HG03135 (cell line): ENCODE measurements at regions not wholly inside any gene's neighbourhood (a gene's known extent, or its start where the extent isn't known, plus 50 kb on each side); places are given as distances from the start of the nearest gene placed in this dataset.
"Not testable (repeated sequence)": the region's sequence is repeated elsewhere in the genome, so short reads cannot be mapped to it uniquely, and the experiment has no call there.

ENCODE experiments used
- ATAC-seq: cut with Tn5 transposase; IDR thresholded peaks from one replicate; pipeline ENCODE4 v1.9.1; 2021; ENCODE audit warnings: mild to moderate bottlenecking, moderate library complexity; ENCODE audit not compliant: unreplicated experiment

- not testable (repeated sequence) for ATAC-seq
These were observed 423.8 kb downstream of the PIK3C3 start for GRCh38 chr18:42378854-42379253.

- not testable (repeated sequence) for ATAC-seq
These were observed 426.2 kb downstream of the PIK3C3 start for GRCh38 chr18:42381236-42381635.

GRCh38 chr18:42392416-42392815, 437.4 kb downstream of the PIK3C3 start:
- ATAC-seq: no peak

GRCh38 chr18:42392926-42393325, 437.9 kb downstream of the PIK3C3 start:
- no peak for ATAC-seq

- ATAC-seq: no peak
These were observed 439.2 kb downstream of the PIK3C3 start for GRCh38 chr18:42394238-42394637.

GRCh38 chr18:42401131-42401673, 446.2 kb downstream of the PIK3C3 start:
- no peak for ATAC-seq

- no peak for ATAC-seq
These were observed 449.1 kb downstream of the PIK3C3 start for GRCh38 chr18:42404151-42404550.

- ATAC-seq: no peak
These were observed 454.0 kb downstream of the PIK3C3 start for GRCh38 chr18:42409005-42409404.

GRCh38 chr18:42412281-42412680, 457.2 kb downstream of the PIK3C3 start:
- no peak for ATAC-seq

- no peak for ATAC-seq
These were observed 457.9 kb downstream of the PIK3C3 start for GRCh38 chr18:42412896-42413295.

- ATAC-seq: no peak
These were observed 458.8 kb downstream of the PIK3C3 start for GRCh38 chr18:42413870-42414269.

GRCh38 chr18:42414756-42415454, 459.9 kb downstream of the PIK3C3 start:
- no peak for ATAC-seq

- ATAC-seq: no peak
These were observed 462.2 kb downstream of the PIK3C3 start for GRCh38 chr18:42417189-42417588.

GRCh38 chr18:42418121-42418520, 463.1 kb downstream of the PIK3C3 start:
- ATAC-seq: no peak

- ATAC-seq: no peak
These were observed 470.0 kb downstream of the PIK3C3 start for GRCh38 chr18:42425025-42425424.

- no peak for ATAC-seq
These were observed 471.5 kb downstream of the PIK3C3 start for GRCh38 chr18:42426496-42427015.

- no peak for ATAC-seq
These were observed 474.2 kb downstream of the PIK3C3 start for GRCh38 chr18:42429196-42429595.

GRCh38 chr18:42436222-42436765, 481.3 kb downstream of the PIK3C3 start:
- no peak for ATAC-seq

GRCh38 chr18:42437001-42437400, 482.0 kb downstream of the PIK3C3 start:
- ATAC-seq: no peak

GRCh38 chr18:42437646-42438045, 482.6 kb downstream of the PIK3C3 start:
- ATAC-seq: no peak

- ATAC-seq: no peak
These were observed 487.6 kb downstream of the PIK3C3 start for GRCh38 chr18:42442656-42443055.

- no peak for ATAC-seq
These were observed 489.3 kb downstream of the PIK3C3 start for GRCh38 chr18:42444349-42444748.
